ENCODE measurements at regions not wholly inside any gene's neighbourhood (a gene's known extent, or its start where the extent isn't known, plus 50 kb on each side); places are given as distances from the start of the nearest gene placed in this dataset.
A peak's percentile ranks its signal among the peaks of the same experiment; 100 is the strongest.

GRCh38 chr9:109904666-109905065, 124.7 kb downstream of the PALM2AKAP2 start:
- peaks cover 5 to 6% of the 10 kb centered on the region in 2 donors for H3K4me1 ChIP-seq (ENCODE audit: control insufficient read depth in 1 of 2, insufficient read depth in 2 of 2, low read length in 2 of 2)
- no peaks in the 10 kb centered on the region for H3K36me3 ChIP-seq (ENCODE audit: control insufficient read depth in 1 of 2, insufficient read depth in 2 of 2, low read length in 2 of 2)
- H3K27ac ChIP-seq (ENCODE audit: low read length) = no peak overlapping the region
- H3K9me3 ChIP-seq (ENCODE audit: control insufficient read depth in 1 of 2, low read length in 2 of 2) = no peaks in the 10 kb centered on the region
- no peaks in the 10 kb centered on the region for H3K27me3 ChIP-seq (ENCODE audit: low read depth, low read length)
- no peak overlapping the region for H3K4me3 ChIP-seq (ENCODE audit: low read depth in 1 of 2, low read length in 2 of 2)

GRCh38 chr9:109905472-109905871, 125.5 kb downstream of the PALM2AKAP2 start:
- Histone ChIP-seq H3K4me1 (ENCODE audit: control insufficient read depth in 1 of 2, insufficient read depth in 2 of 2, low read length in 2 of 2) (peaks cover 5 to 8% of the 10 kb centered on the region in 2 donors), H3K36me3 (ENCODE audit: control insufficient read depth in 1 of 2, insufficient read depth in 2 of 2, low read length in 2 of 2) (no peaks in the 10 kb centered on the region), H3K4me3 (ENCODE audit: low read depth in 1 of 2, low read length in 2 of 2) (no peak overlapping the region), H3K27me3 (ENCODE audit: low read depth, low read length) (no peaks in the 10 kb centered on the region), H3K27ac (ENCODE audit: low read length) (no peak overlapping the region), H3K9me3 (ENCODE audit: control insufficient read depth in 1 of 2, low read length in 2 of 2) (no peaks in the 10 kb centered on the region)

- Histone ChIP-seq H3K9me3 (ENCODE audit: control insufficient read depth in 1 of 2, low read length in 2 of 2) (no peaks in the 10 kb centered on the region), H3K27me3 (ENCODE audit: low read depth, low read length) (no peaks in the 10 kb centered on the region), H3K4me1 (ENCODE audit: control insufficient read depth in 1 of 2, insufficient read depth in 2 of 2, low read length in 2 of 2) (peaks cover 11 to 13% of the 10 kb centered on the region in 2 donors), H3K27ac (ENCODE audit: low read length) (no peak overlapping the region), H3K36me3 (ENCODE audit: control insufficient read depth in 1 of 2, insufficient read depth in 2 of 2, low read length in 2 of 2) (no peaks in the 10 kb centered on the region), H3K4me3 (ENCODE audit: low read depth in 1 of 2, low read length in 2 of 2) (no peak overlapping the region)
These were observed 126.9 kb downstream of the PALM2AKAP2 start for GRCh38 chr9:109906766-109907382.

- H3K27me3 ChIP-seq (ENCODE audit: low read depth, low read length) = no peaks in the 10 kb centered on the region
- no peaks in the 10 kb centered on the region for H3K36me3 ChIP-seq (ENCODE audit: control insufficient read depth in 1 of 2, insufficient read depth in 2 of 2, low read length in 2 of 2)
- H3K27ac ChIP-seq (ENCODE audit: low read length) = peak overlapping the region; percentile 3
- peaks cover 11 to 13% of the 10 kb centered on the region in 2 donors for H3K4me1 ChIP-seq (ENCODE audit: control insufficient read depth in 1 of 2, insufficient read depth in 2 of 2, low read length in 2 of 2)
- H3K9me3 ChIP-seq (ENCODE audit: control insufficient read depth in 1 of 2, low read length in 2 of 2) = no peaks in the 10 kb centered on the region
- no peak overlapping the region for H3K4me3 ChIP-seq (ENCODE audit: low read depth in 1 of 2, low read length in 2 of 2)
These were observed 127.4 kb downstream of the PALM2AKAP2 start for GRCh38 chr9:109907400-109907799.

- Histone ChIP-seq H3K27me3 (ENCODE audit: low read depth, low read length) (no peaks in the 10 kb centered on the region), H3K36me3 (ENCODE audit: control insufficient read depth in 1 of 2, insufficient read depth in 2 of 2, low read length in 2 of 2) (no peaks in the 10 kb centered on the region), H3K4me1 (ENCODE audit: control insufficient read depth in 1 of 2, insufficient read depth in 2 of 2, low read length in 2 of 2) (peaks cover 13% of the 10 kb centered on the region in 2 donors), H3K9me3 (ENCODE audit: control insufficient read depth in 1 of 2, low read length in 2 of 2) (no peaks in the 10 kb centered on the region), H3K4me3 (ENCODE audit: low read depth in 1 of 2, low read length in 2 of 2) (no peak overlapping the region), H3K27ac (ENCODE audit: low read length) (peak overlapping the region; percentile 3)
These were observed 127.9 kb downstream of the PALM2AKAP2 start for GRCh38 chr9:109907810-109908458.

GRCh38 chr9:109908459-109909390, 128.7 kb downstream of the PALM2AKAP2 start:
- Histone ChIP-seq H3K4me3 (ENCODE audit: low read depth in 1 of 2, low read length in 2 of 2) (no peak overlapping the region), H3K9me3 (ENCODE audit: control insufficient read depth in 1 of 2, low read length in 2 of 2) (no peaks in the 10 kb centered on the region), H3K27ac (ENCODE audit: low read length) (peak overlapping the region; percentile 3), H3K4me1 (ENCODE audit: control insufficient read depth in 1 of 2, insufficient read depth in 2 of 2, low read length in 2 of 2) (peaks cover 9 to 15% of the 10 kb centered on the region in 2 donors), H3K27me3 (ENCODE audit: low read depth, low read length) (no peaks in the 10 kb centered on the region), H3K36me3 (ENCODE audit: control insufficient read depth in 1 of 2, insufficient read depth in 2 of 2, low read length in 2 of 2) (no peaks in the 10 kb centered on the region)

- Histone ChIP-seq H3K4me1 (ENCODE audit: control insufficient read depth in 1 of 2, insufficient read depth in 2 of 2, low read length in 2 of 2) (peaks cover 7 to 15% of the 10 kb centered on the region in 2 donors), H3K27me3 (ENCODE audit: low read depth, low read length) (no peaks in the 10 kb centered on the region), H3K27ac (ENCODE audit: low read length) (peak overlapping the region; percentile 73), H3K4me3 (ENCODE audit: low read depth in 1 of 2, low read length in 2 of 2) (no peak overlapping the region), H3K9me3 (ENCODE audit: control insufficient read depth in 1 of 2, low read length in 2 of 2) (no peaks in the 10 kb centered on the region), H3K36me3 (ENCODE audit: control insufficient read depth in 1 of 2, insufficient read depth in 2 of 2, low read length in 2 of 2) (no peaks in the 10 kb centered on the region)
These were observed 130.9 kb downstream of the PALM2AKAP2 start for GRCh38 chr9:109910671-109911518.

- no peaks in the 10 kb centered on the region for H3K9me3 ChIP-seq (ENCODE audit: control insufficient read depth in 1 of 2, low read length in 2 of 2)
- no peak overlapping the region for H3K4me3 ChIP-seq (ENCODE audit: low read depth in 1 of 2, low read length in 2 of 2)
- no peaks in the 10 kb centered on the region for H3K27me3 ChIP-seq (ENCODE audit: low read depth, low read length)
- H3K4me1 ChIP-seq (ENCODE audit: control insufficient read depth in 1 of 2, insufficient read depth in 2 of 2, low read length in 2 of 2) = peaks cover 7 to 13% of the 10 kb centered on the region in 2 donors
- H3K36me3 ChIP-seq (ENCODE audit: control insufficient read depth in 1 of 2, insufficient read depth in 2 of 2, low read length in 2 of 2) = no peaks in the 10 kb centered on the region
- peak overlapping the region; percentile 73 for H3K27ac ChIP-seq (ENCODE audit: low read length)
These were observed 132.1 kb downstream of the PALM2AKAP2 start for GRCh38 chr9:109912082-109912582.

GRCh38 chr9:109912726-109913460, 132.9 kb downstream of the PALM2AKAP2 start:
- H3K4me3 ChIP-seq (ENCODE audit: low read depth in 1 of 2, low read length in 2 of 2) = no peak overlapping the region
- no peaks in the 10 kb centered on the region for H3K27me3 ChIP-seq (ENCODE audit: low read depth, low read length)
- peak overlapping the region; percentile 73 for H3K27ac ChIP-seq (ENCODE audit: low read length)
- H3K36me3 ChIP-seq (ENCODE audit: control insufficient read depth in 1 of 2, insufficient read depth in 2 of 2, low read length in 2 of 2) = no peaks in the 10 kb centered on the region
- no peaks in the 10 kb centered on the region for H3K9me3 ChIP-seq (ENCODE audit: control insufficient read depth in 1 of 2, low read length in 2 of 2)
- H3K4me1 ChIP-seq (ENCODE audit: control insufficient read depth in 1 of 2, insufficient read depth in 2 of 2, low read length in 2 of 2) = peaks cover 10 to 12% of the 10 kb centered on the region in 2 donors

- Histone ChIP-seq H3K9me3 (ENCODE audit: control insufficient read depth in 1 of 2, low read length in 2 of 2) (no peaks in the 10 kb centered on the region), H3K4me1 (ENCODE audit: control insufficient read depth in 1 of 2, insufficient read depth in 2 of 2, low read length in 2 of 2) (peaks cover 15% of the 10 kb centered on the region in 2 donors), H3K27me3 (ENCODE audit: low read depth, low read length) (no peaks in the 10 kb centered on the region), H3K27ac (ENCODE audit: low read length) (peak overlapping the region; percentile 73), H3K36me3 (ENCODE audit: control insufficient read depth in 1 of 2, insufficient read depth in 2 of 2, low read length in 2 of 2) (no peaks in the 10 kb centered on the region), H3K4me3 (ENCODE audit: low read depth in 1 of 2, low read length in 2 of 2) (no peak overlapping the region)
These were observed 133.4 kb downstream of the PALM2AKAP2 start for GRCh38 chr9:109913461-109913810.
